Hematopoietic multipotent progenitor cell treated with erythropoietin and hydrocortisone succinate and interleukin-3 and kit ligand, for 15 days (in vitro differentiated cells): ENCODE measurements at regions not wholly inside any gene's neighbourhood (a gene's known extent, or its start where the extent isn't known, plus 50 kb on each side); places are given as distances from the start of the nearest gene placed in this dataset.

ENCODE experiments used
- DNase-seq: peaks from one replicate; pipeline ENCODE4 v3.0.0-alpha.2; 2015; ENCODE audit warnings: low spot score

GRCh38 chr17:77501751-77502625 lies 361.2 kb downstream of the SEC14L1 start:
- no peak for DNase-seq

- DNase-seq = no peak
Observed at GRCh38 chr17:77502626-77503292, 362.0 kb downstream of the SEC14L1 start.

- DNase-seq = no peak
Observed at GRCh38 chr17:77503293-77503655, 362.5 kb downstream of the SEC14L1 start.

- no peak for DNase-seq
Observed at GRCh38 chr17:77503916-77504651, 363.3 kb downstream of the SEC14L1 start.

- no peak for DNase-seq
Observed at GRCh38 chr17:77504652-77505155, 363.9 kb downstream of the SEC14L1 start.

GRCh38 chr17:77505181-77505639 lies 364.4 kb downstream of the SEC14L1 start:
- no peak for DNase-seq

GRCh38 chr17:77506371-77506991 lies 365.7 kb downstream of the SEC14L1 start:
- no peak for DNase-seq

- no peak for DNase-seq
Observed at GRCh38 chr17:77507111-77507885, 366.5 kb downstream of the SEC14L1 start.

GRCh38 chr17:77508047-77508715 lies 367.4 kb downstream of the SEC14L1 start:
- no peak for DNase-seq

GRCh38 chr17:77509089-77509488 lies 368.3 kb downstream of the SEC14L1 start:
- no peak for DNase-seq

- DNase-seq = no peak
Observed at GRCh38 chr17:77509599-77509998, 368.8 kb downstream of the SEC14L1 start.

GRCh38 chr17:77510133-77510796 lies 369.5 kb downstream of the SEC14L1 start:
- DNase-seq = no peak

- no peak for DNase-seq
Observed at GRCh38 chr17:77511514-77512061, 370.8 kb downstream of the SEC14L1 start.

- no peak for DNase-seq
Observed at GRCh38 chr17:77512062-77512946, 371.5 kb downstream of the SEC14L1 start.

GRCh38 chr17:77513045-77513444 lies 372.3 kb downstream of the SEC14L1 start:
- DNase-seq = no peak

GRCh38 chr17:77515227-77515626 lies 374.5 kb downstream of the SEC14L1 start:
- no peak for DNase-seq

GRCh38 chr17:77516902-77517301 lies 376.1 kb downstream of the SEC14L1 start:
- DNase-seq = no peak

GRCh38 chr17:77521076-77521475 lies 380.3 kb downstream of the SEC14L1 start:
- no peak for DNase-seq

GRCh38 chr17:77523540-77523939 lies 382.8 kb downstream of the SEC14L1 start:
- no peak for DNase-seq
